ENCODE measurements at regions not wholly inside any gene's neighbourhood (a gene's known extent, or its start where the extent isn't known, plus 50 kb on each side); places are given as distances from the start of the nearest gene placed in this dataset.

DNA sequence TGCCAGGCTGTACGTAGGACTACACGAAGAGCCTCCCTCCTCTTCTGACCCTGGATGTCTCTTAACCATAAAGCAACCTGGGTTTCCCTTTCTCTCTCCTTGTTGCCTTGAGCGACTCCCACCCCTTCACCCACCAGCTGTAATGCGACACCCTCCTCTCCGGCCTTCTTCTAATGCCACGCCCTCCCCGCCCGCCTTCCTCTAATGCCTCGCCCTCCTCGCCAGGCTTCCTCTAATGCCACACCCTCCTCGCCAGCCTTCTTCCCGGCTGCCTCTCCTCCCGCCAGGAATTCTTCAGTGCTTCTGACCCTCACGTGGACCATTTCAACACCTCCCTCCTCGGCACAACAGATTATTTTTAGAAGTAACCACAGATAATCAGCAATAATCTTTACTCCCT, 348.5 kb upstream of the SHH start:
- TF ChIP-seq, protein P1, sequence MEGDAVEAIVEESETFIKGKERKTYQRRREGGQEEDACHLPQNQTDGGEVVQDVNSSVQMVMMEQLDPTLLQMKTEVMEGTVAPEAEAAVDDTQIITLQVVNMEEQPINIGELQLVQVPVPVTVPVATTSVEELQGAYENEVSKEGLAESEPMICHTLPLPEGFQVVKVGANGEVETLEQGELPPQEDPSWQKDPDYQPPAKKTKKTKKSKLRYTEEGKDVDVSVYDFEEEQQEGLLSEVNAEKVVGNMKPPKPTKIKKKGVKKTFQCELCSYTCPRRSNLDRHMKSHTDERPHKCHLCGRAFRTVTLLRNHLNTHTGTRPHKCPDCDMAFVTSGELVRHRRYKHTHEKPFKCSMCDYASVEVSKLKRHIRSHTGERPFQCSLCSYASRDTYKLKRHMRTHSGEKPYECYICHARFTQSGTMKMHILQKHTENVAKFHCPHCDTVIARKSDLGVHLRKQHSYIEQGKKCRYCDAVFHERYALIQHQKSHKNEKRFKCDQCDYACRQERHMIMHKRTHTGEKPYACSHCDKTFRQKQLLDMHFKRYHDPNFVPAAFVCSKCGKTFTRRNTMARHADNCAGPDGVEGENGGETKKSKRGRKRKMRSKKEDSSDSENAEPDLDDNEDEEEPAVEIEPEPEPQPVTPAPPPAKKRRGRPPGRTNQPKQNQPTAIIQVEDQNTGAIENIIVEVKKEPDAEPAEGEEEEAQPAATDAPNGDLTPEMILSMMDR (IDR thresholded peaks at IDR 0.05 in 4 of 5, conservative IDR thresholded peaks at IDR 0.05 in 1 of 5) = no peak
- no peak for TF ChIP-seq POLR2A (IDR thresholded peaks at IDR 0.05)

Measured in gastrocnemius medialis (tissue), 4 donors.